ENCODE measurements at regions not wholly inside any gene's neighbourhood (a gene's known extent, or its start where the extent isn't known, plus 50 kb on each side); places are given as distances from the start of the nearest gene placed in this dataset.

- Mint-ChIP-seq H3K4me3 (no peak overlapping the region), H3K4me1 (peaks cover 0 to 4% (median 0%) of the 10 kb centered on the region in 3 donors), H3K27me3 (no peaks in the 10 kb centered on the region), H3K9me3 (no peaks in the 10 kb centered on the region), H3K36me3 (no peaks in the 10 kb centered on the region), H3K27ac (peak overlapping the region in 1 of 6 donors; percentile 12)
- ATAC-seq (ENCODE audit: low read depth in 2 of 2) (no peak), DNase-seq (no peak)
Measured at GRCh38 chr2:41605914-41606313, 441.9 kb upstream of the PKDCC start.

- peaks cover 0 to 4% (median 0%) of the 10 kb centered on the region in 3 donors for H3K4me1 Mint-ChIP-seq
- peak overlapping the region in 1 of 8 donors; percentile 4 for H3K4me3 Mint-ChIP-seq
- no peaks in the 10 kb centered on the region for H3K27me3 Mint-ChIP-seq
- DNase-seq (no peak), ATAC-seq (ENCODE audit: low read depth in 2 of 2) (no peak)
- H3K27ac Mint-ChIP-seq = no peak overlapping the region
- H3K9me3 Mint-ChIP-seq = no peaks in the 10 kb centered on the region
- no peaks in the 10 kb centered on the region for H3K36me3 Mint-ChIP-seq
Measured at GRCh38 chr2:41610501-41611190, 437.2 kb upstream of the PKDCC start.

GRCh38 chr2:41618754-41619153 lies 429.1 kb upstream of the PKDCC start:
- H3K9me3 Mint-ChIP-seq = no peaks in the 10 kb centered on the region
- no peak for DNase-seq
- no peaks in the 10 kb centered on the region for H3K36me3 Mint-ChIP-seq
- peaks cover 0 to 8% (median 3%) of the 10 kb centered on the region in 3 donors for H3K27me3 Mint-ChIP-seq
- no peak for ATAC-seq (ENCODE audit: low read depth in 2 of 2)
- H3K27ac Mint-ChIP-seq = no peak overlapping the region
- H3K4me1 Mint-ChIP-seq = no peaks in the 10 kb centered on the region
- no peak overlapping the region for H3K4me3 Mint-ChIP-seq

GRCh38 chr2:41621095-41621494 lies 426.7 kb upstream of the PKDCC start:
- no peak for ATAC-seq (ENCODE audit: low read depth in 2 of 2)
- Mint-ChIP-seq H3K9me3 (no peaks in the 10 kb centered on the region), H3K4me3 (no peak overlapping the region), H3K27ac (no peak overlapping the region), H3K4me1 (no peaks in the 10 kb centered on the region), H3K36me3 (no peaks in the 10 kb centered on the region), H3K27me3 (peaks cover 0 to 8% (median 7%) of the 10 kb centered on the region in 3 donors)
- no peak for DNase-seq

GRCh38 chr2:41621563-41621962 lies 426.3 kb upstream of the PKDCC start:
- H3K9me3 Mint-ChIP-seq = no peaks in the 10 kb centered on the region
- H3K4me1 Mint-ChIP-seq = no peaks in the 10 kb centered on the region
- peaks cover 0 to 8% (median 7%) of the 10 kb centered on the region in 3 donors for H3K27me3 Mint-ChIP-seq

GRCh38 chr2:41622301-41622700 lies 425.5 kb upstream of the PKDCC start:
- Mint-ChIP-seq H3K36me3 (no peaks in the 10 kb centered on the region), H3K4me1 (no peaks in the 10 kb centered on the region), H3K27ac (no peak overlapping the region), H3K27me3 (peaks cover 0 to 8% (median 3%) of the 10 kb centered on the region in 3 donors), H3K4me3 (no peak overlapping the region), H3K9me3 (no peaks in the 10 kb centered on the region)
- DNase-seq = no peak
- no peak for ATAC-seq (ENCODE audit: low read depth in 2 of 2)

More at GRCh38 chr2:41621563-41621962, 426.3 kb upstream of the PKDCC start:
- no peak overlapping the region for H3K27ac Mint-ChIP-seq
- H3K4me3 Mint-ChIP-seq = no peak overlapping the region
- ATAC-seq (ENCODE audit: low read depth in 2 of 2) = no peak
- no peaks in the 10 kb centered on the region for H3K36me3 Mint-ChIP-seq
- no peak for DNase-seq

- no peaks in the 10 kb centered on the region for H3K9me3 Mint-ChIP-seq
- no peaks in the 10 kb centered on the region for H3K36me3 Mint-ChIP-seq
- no peaks in the 10 kb centered on the region for H3K4me1 Mint-ChIP-seq
- H3K27ac Mint-ChIP-seq = no peak overlapping the region
- peaks cover 0 to 3% (median 0%) of the 10 kb centered on the region in 3 donors for H3K27me3 Mint-ChIP-seq
- no peak for ATAC-seq (ENCODE audit: low read depth in 2 of 2)
- no peak for DNase-seq
- no peak overlapping the region for H3K4me3 Mint-ChIP-seq
Measured at GRCh38 chr2:41626936-41627335, 420.9 kb upstream of the PKDCC start.

GRCh38 chr2:41634686-41635085 lies 413.1 kb upstream of the PKDCC start:
- peaks cover 8 to 13% (median 9%) of the 10 kb centered on the region in 3 donors for H3K27me3 Mint-ChIP-seq
- no peak overlapping the region for H3K4me3 Mint-ChIP-seq
- DNase-seq (no peak), ATAC-seq (ENCODE audit: low read depth in 2 of 2) (no peak)
- no peaks in the 10 kb centered on the region for H3K36me3 Mint-ChIP-seq
- peaks cover 3 to 9% (median 6%) of the 10 kb centered on the region in 7 donors for H3K9me3 Mint-ChIP-seq
- no peak overlapping the region for H3K27ac Mint-ChIP-seq
- no peaks in the 10 kb centered on the region for H3K4me1 Mint-ChIP-seq

GRCh38 chr2:41644936-41645335 lies 402.9 kb upstream of the PKDCC start:
- Mint-ChIP-seq H3K36me3 (no peaks in the 10 kb centered on the region), H3K9me3 (peaks cover 0 to 4% (median 0%) of the 10 kb centered on the region in 7 donors), H3K27ac (no peak overlapping the region), H3K4me1 (no peaks in the 10 kb centered on the region), H3K4me3 (no peak overlapping the region), H3K27me3 (peaks cover 0 to 6% (median 0%) of the 10 kb centered on the region in 3 donors)
- DNase-seq = no peak
- no peak for ATAC-seq (ENCODE audit: low read depth in 2 of 2)

GRCh38 chr2:41647468-41648050 lies 400.3 kb upstream of the PKDCC start:
- Mint-ChIP-seq H3K9me3 (no peaks in the 10 kb centered on the region), H3K4me1 (no peaks in the 10 kb centered on the region), H3K27ac (no peak overlapping the region), H3K36me3 (no peaks in the 10 kb centered on the region), H3K4me3 (no peak overlapping the region), H3K27me3 (peaks cover 0 to 13% (median 0%) of the 10 kb centered on the region in 3 donors)
- DNase-seq = no peak
- no peak for ATAC-seq (ENCODE audit: low read depth in 2 of 2)

GRCh38 chr2:41657226-41657625 lies 390.6 kb upstream of the PKDCC start:
- peaks cover 0 to 5% (median 0%) of the 10 kb centered on the region in 3 donors for H3K27me3 Mint-ChIP-seq
- DNase-seq = no peak

GRCh38 chr2:41659758-41660157 lies 388.1 kb upstream of the PKDCC start:
- peaks cover 0 to 3% (median 0%) of the 10 kb centered on the region in 3 donors for H3K4me1 Mint-ChIP-seq
- H3K27ac Mint-ChIP-seq = no peak overlapping the region
- no peak overlapping the region for H3K4me3 Mint-ChIP-seq
- no peaks in the 10 kb centered on the region for H3K36me3 Mint-ChIP-seq
- peaks cover 0 to 5% (median 0%) of the 10 kb centered on the region in 7 donors for H3K9me3 Mint-ChIP-seq
- peaks cover 0 to 5% (median 0%) of the 10 kb centered on the region in 3 donors for H3K27me3 Mint-ChIP-seq
- ATAC-seq (ENCODE audit: low read depth in 2 of 2) = no peak
- no peak for DNase-seq

More at GRCh38 chr2:41657226-41657625, 390.6 kb upstream of the PKDCC start:
- H3K4me1 Mint-ChIP-seq = peaks cover 0 to 3% (median 0%) of the 10 kb centered on the region in 3 donors
- H3K27ac Mint-ChIP-seq = no peak overlapping the region
- peaks cover 0 to 5% (median 0%) of the 10 kb centered on the region in 7 donors for H3K9me3 Mint-ChIP-seq
- no peak for ATAC-seq (ENCODE audit: low read depth in 2 of 2)
- no peaks in the 10 kb centered on the region for H3K36me3 Mint-ChIP-seq
- no peak overlapping the region for H3K4me3 Mint-ChIP-seq

GRCh38 chr2:41662461-41662860 lies 385.4 kb upstream of the PKDCC start:
- peaks cover 0 to 3% (median 0%) of the 10 kb centered on the region in 3 donors for H3K4me1 Mint-ChIP-seq
- H3K9me3 Mint-ChIP-seq = peaks cover 0 to 4% (median 0%) of the 10 kb centered on the region in 7 donors
- no peak for ATAC-seq (ENCODE audit: low read depth in 2 of 2)
- H3K27me3 Mint-ChIP-seq = peaks cover 0 to 5% (median 0%) of the 10 kb centered on the region in 3 donors
- DNase-seq = no peak
- no peak overlapping the region for H3K27ac Mint-ChIP-seq
- H3K36me3 Mint-ChIP-seq = no peaks in the 10 kb centered on the region
- no peak overlapping the region for H3K4me3 Mint-ChIP-seq

- peaks cover 0 to 3% (median 0%) of the 10 kb centered on the region in 3 donors for H3K4me1 Mint-ChIP-seq
- H3K36me3 Mint-ChIP-seq = no peaks in the 10 kb centered on the region
- no peak for DNase-seq
- peaks cover 0 to 5% (median 0%) of the 10 kb centered on the region in 3 donors for H3K27me3 Mint-ChIP-seq
- H3K9me3 Mint-ChIP-seq = peaks cover 0 to 4% (median 0%) of the 10 kb centered on the region in 7 donors
- H3K4me3 Mint-ChIP-seq = no peak overlapping the region
- ATAC-seq (ENCODE audit: low read depth in 2 of 2) = no peak
- H3K27ac Mint-ChIP-seq = no peak overlapping the region
Measured at GRCh38 chr2:41663056-41663455, 384.8 kb upstream of the PKDCC start.

Data from naive B cell (primary cell).